Vagina (tissue), 2 donors: ENCODE measurements at regions not wholly inside any gene's neighbourhood (a gene's known extent, or its start where the extent isn't known, plus 50 kb on each side); places are given as distances from the start of the nearest gene placed in this dataset.

ENCODE experiments used
- POLR2A ChIP-seq, 2 donors: fragments of 450-650 bp; IDR thresholded peaks; one replicate each; pipeline ENCODE4 v1.6.1; 2017; ENCODE audit warnings: antibody characterized with exemption in 2 of 2, mild to moderate bottlenecking in 2 of 2, moderate library complexity in 2 of 2
- POLR2AphosphoS5 ChIP-seq, 2 donors: sonication (generic); formaldehyde crosslinking; IDR thresholded peaks; one replicate each; pipeline ENCODE4 v1.9.0; 2017; ENCODE audit warnings: antibody characterized with exemption in 2 of 2, mild to moderate bottlenecking in 2 of 2, low read depth in 1 of 2; ENCODE audit not compliant: insufficient read depth in 1 of 2
- TF ChIP-seq, protein P1 (sequence below), 3 experiments: fragments of 450-650 bp in 2 of 3; fragments of 200-600 bp in 1 of 3; sonication (generic) in 1 of 3; IDR thresholded peaks; one replicate each; pipeline ENCODE4 v1.5.1; 2017 to 2019; ENCODE audit warnings: antibody characterized with exemption in 3 of 3, mild to moderate bottlenecking in 2 of 3, moderate library complexity in 2 of 3

DNA sequence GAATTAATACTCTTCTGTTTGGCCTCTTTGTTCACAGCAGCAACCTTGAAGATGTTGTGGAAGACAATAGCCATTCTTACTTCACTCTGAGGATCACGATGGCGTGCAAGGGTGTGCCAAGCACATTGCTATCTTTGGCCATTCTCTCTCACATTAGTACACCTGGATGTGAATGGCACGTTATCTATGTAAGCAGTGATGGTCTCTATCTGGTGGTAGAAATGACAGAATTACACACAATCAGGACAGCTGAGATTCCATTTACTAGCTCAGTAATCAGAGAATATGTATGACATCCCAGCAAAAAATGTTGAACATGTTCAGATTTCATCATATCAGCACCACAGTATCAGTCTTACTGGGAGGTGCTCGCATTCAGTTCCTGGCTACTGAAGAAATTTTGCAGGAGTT is 116.2 kb downstream of the LCA5 start:
- TF ChIP-seq, protein P1, sequence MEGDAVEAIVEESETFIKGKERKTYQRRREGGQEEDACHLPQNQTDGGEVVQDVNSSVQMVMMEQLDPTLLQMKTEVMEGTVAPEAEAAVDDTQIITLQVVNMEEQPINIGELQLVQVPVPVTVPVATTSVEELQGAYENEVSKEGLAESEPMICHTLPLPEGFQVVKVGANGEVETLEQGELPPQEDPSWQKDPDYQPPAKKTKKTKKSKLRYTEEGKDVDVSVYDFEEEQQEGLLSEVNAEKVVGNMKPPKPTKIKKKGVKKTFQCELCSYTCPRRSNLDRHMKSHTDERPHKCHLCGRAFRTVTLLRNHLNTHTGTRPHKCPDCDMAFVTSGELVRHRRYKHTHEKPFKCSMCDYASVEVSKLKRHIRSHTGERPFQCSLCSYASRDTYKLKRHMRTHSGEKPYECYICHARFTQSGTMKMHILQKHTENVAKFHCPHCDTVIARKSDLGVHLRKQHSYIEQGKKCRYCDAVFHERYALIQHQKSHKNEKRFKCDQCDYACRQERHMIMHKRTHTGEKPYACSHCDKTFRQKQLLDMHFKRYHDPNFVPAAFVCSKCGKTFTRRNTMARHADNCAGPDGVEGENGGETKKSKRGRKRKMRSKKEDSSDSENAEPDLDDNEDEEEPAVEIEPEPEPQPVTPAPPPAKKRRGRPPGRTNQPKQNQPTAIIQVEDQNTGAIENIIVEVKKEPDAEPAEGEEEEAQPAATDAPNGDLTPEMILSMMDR (IDR thresholded peaks at IDR 0.05), result no peak
- TF ChIP-seq POLR2A (IDR thresholded peaks at IDR 0.05) (no peak), POLR2AphosphoS5 (IDR thresholded peaks at IDR 0.05; ENCODE audit: insufficient read depth in 1 of 2, low read depth in 1 of 2) (no peak)
